ACC112 (cell line): ENCODE measurements at regions not wholly inside any gene's neighbourhood (a gene's known extent, or its start where the extent isn't known, plus 50 kb on each side); places are given as distances from the start of the nearest gene placed in this dataset.

ENCODE experiments used
- H2AFZ ChIP-seq: fragments of 200-600 bp; sonication (generic); one replicate; pipeline ENCODE4 v1.6.0; 2017; ENCODE audit warnings: antibody characterized with exemption, low read length; ENCODE audit not compliant: unreplicated experiment
- H3K27ac ChIP-seq: fragments of 200-600 bp; sonication (generic); 2 replicates; pipeline ENCODE4 v1.5.1; 2014; ENCODE audit warnings: low read depth, mild to moderate bottlenecking, antibody characterized with exemption, low read length, moderate library complexity
- H3K27me3 ChIP-seq: fragments of 200-600 bp; sonication (generic); 2 replicates; pipeline ENCODE4 v1.6.1; 2014; ENCODE audit warnings: mild to moderate bottlenecking, antibody characterized with exemption, low read length, moderate library complexity, mixed read lengths; ENCODE audit not compliant: insufficient read depth
- H3K36me3 ChIP-seq: fragments of 200-600 bp; sonication (generic); 2 replicates; pipeline ENCODE4 v1.6.1; 2016; ENCODE audit warnings: mild to moderate bottlenecking, antibody characterized with exemption, low read length, moderate library complexity, mixed read lengths; ENCODE audit not compliant: insufficient read depth
- H3K4me1 ChIP-seq: fragments of 200-600 bp; sonication (generic); one replicate; pipeline ENCODE4 v1.6.1; 2016; ENCODE audit warnings: low read length, mixed read lengths; ENCODE audit not compliant: insufficient read depth, unreplicated experiment, control insufficient read depth
- H3K4me3 ChIP-seq: fragments of 200-600 bp; sonication (generic); 2 replicates; pipeline ENCODE4 v1.5.1; 2014; ENCODE audit warnings: mild to moderate bottlenecking, low read depth, low read length
- H3K79me2 ChIP-seq: fragments of 200-600 bp; sonication (generic); one replicate; pipeline ENCODE4 v1.6.0; 2016; ENCODE audit warnings: low read length; ENCODE audit not compliant: control insufficient read depth, unreplicated experiment, insufficient read depth

DNA sequence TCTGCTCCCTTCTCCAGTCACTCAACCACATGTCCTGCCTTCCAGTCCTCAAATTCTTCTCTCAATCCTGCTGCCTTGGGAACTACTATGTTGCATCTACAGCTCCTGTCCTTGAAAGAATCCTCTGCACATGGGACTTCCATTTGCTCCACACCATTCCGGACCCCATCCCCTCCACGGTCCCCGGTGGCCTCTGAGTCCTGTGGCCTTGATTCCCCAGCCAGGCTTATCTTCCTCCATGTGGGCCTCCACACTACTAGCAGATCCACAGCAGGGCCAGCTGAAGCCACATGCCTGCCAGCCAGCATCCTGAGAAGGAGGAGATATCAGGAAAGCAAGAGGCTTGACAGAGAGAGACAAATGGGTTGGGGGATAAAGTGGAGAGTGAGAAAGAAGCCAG lies 1323.8 kb downstream of the UQCRFS1 start:
- Histone ChIP-seq H3K27ac (no peak overlapping the region), H2AFZ (no peak overlapping the region), H3K79me2 (no peaks in the 10 kb centered on the region), H3K4me1 (no peaks in the 10 kb centered on the region), H3K36me3 (no peaks in the 10 kb centered on the region), H3K4me3 (no peak overlapping the region), H3K27me3 (no peaks in the 10 kb centered on the region)

DNA sequence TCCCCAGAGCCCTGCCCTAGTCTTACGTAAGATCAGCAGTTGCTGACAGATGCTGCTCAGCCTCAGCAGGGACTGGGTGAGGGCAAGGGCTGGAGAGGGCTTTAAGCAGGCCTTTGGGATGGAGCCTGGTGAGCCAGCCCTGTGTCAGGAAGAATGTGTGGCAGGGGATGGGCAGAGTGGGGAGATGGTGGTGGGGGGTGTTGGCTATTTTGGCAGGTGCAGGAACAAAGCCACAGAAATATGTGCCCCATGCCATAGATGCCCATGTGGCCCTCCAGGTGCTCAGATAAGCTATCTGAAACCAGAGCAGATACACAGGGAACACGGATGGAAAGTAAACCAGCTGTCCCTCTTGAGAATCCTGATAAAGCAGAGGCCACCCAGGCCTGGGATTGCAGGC lies 1325.0 kb downstream of the UQCRFS1 start:
- no peaks in the 10 kb centered on the region for H3K4me1 ChIP-seq
- H3K4me3 ChIP-seq, result no peak overlapping the region
- H2AFZ ChIP-seq, result no peak overlapping the region
- no peaks in the 10 kb centered on the region for H3K27me3 ChIP-seq
- no peaks in the 10 kb centered on the region for H3K79me2 ChIP-seq
- H3K36me3 ChIP-seq, result no peaks in the 10 kb centered on the region
- H3K27ac ChIP-seq, result no peak overlapping the region

GRCh38 chr19:27885359-27885758 lies 1327.6 kb downstream of the UQCRFS1 start:
- no peaks in the 10 kb centered on the region for H3K79me2 ChIP-seq
- H2AFZ ChIP-seq, result no peak overlapping the region
- H3K27me3 ChIP-seq, result no peaks in the 10 kb centered on the region
- no peaks in the 10 kb centered on the region for H3K36me3 ChIP-seq
- no peaks in the 10 kb centered on the region for H3K4me1 ChIP-seq
- no peak overlapping the region for H3K27ac ChIP-seq
- no peak overlapping the region for H3K4me3 ChIP-seq

- Histone ChIP-seq H2AFZ (no peak overlapping the region), H3K27me3 (no peaks in the 10 kb centered on the region), H3K4me1 (no peaks in the 10 kb centered on the region), H3K79me2 (no peaks in the 10 kb centered on the region), H3K27ac (no peak overlapping the region), H3K4me3 (no peak overlapping the region), H3K36me3 (no peaks in the 10 kb centered on the region)
Observed at GRCh38 chr19:27884376-27884775, 1328.6 kb downstream of the UQCRFS1 start.

DNA sequence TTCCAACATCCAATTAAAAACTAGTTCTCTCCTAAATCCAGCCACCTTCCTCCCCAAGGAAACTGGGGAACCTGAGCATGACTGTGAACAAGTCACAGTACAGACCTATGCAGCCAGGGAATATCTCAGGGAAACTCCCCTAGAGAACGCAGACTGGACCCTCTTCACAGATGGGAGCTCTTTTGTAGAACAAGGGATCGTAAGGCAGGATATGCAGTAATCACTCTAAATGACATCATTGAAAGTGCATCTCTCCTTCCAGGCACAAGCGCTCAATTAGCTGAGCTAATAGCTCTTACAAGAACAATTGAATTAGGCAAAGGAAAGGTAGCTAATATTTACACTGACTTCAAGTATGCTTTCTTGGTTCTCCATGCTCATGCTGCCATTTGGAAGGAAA lies 1331.7 kb downstream of the UQCRFS1 start:
- Histone ChIP-seq H3K79me2 (no peaks in the 10 kb centered on the region), H3K36me3 (no peaks in the 10 kb centered on the region), H3K27me3 (no peaks in the 10 kb centered on the region), H3K27ac (no peak overlapping the region), H3K4me1 (no peaks in the 10 kb centered on the region), H2AFZ (no peak overlapping the region), H3K4me3 (no peak overlapping the region)

DNA sequence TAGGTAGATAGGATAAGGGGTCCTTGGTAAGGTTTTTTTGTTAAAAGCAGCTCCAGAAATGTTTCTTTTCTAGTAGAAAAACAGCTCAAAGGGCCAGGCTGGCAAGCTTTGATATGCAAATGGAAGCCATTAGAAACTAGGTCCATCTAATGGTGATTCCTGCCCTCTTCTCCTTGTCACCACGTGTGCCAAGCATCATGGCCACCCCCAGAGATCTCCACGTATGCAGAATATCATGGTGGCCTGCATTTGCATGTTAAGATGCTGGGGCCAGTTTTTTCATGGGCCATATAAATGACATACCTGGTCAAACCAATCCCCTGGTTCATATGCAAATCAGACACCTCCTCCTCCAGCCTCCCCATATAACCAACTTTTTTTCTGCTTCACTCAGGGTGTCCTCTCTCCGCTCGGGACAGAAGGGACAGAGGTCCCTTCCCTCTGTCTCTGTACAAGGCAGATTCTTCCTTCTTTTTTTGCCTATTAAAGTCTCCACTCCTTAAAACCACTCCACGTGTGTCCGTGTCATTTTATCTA lies 1335.9 kb downstream of the UQCRFS1 start:
- no peak overlapping the region for H3K4me3 ChIP-seq
- H3K36me3 ChIP-seq, result no peaks in the 10 kb centered on the region
- no peaks in the 10 kb centered on the region for H3K4me1 ChIP-seq
- no peaks in the 10 kb centered on the region for H3K79me2 ChIP-seq
- no peak overlapping the region for H2AFZ ChIP-seq
- no peak overlapping the region for H3K27ac ChIP-seq
- no peaks in the 10 kb centered on the region for H3K27me3 ChIP-seq

GRCh38 chr19:27876489-27876888 lies 1336.5 kb downstream of the UQCRFS1 start:
- no peaks in the 10 kb centered on the region for H3K36me3 ChIP-seq
- H3K27me3 ChIP-seq, result no peaks in the 10 kb centered on the region
- no peak overlapping the region for H3K27ac ChIP-seq
- H3K79me2 ChIP-seq, result no peaks in the 10 kb centered on the region
- H3K4me3 ChIP-seq, result no peak overlapping the region
- no peak overlapping the region for H2AFZ ChIP-seq
- no peaks in the 10 kb centered on the region for H3K4me1 ChIP-seq

DNA sequence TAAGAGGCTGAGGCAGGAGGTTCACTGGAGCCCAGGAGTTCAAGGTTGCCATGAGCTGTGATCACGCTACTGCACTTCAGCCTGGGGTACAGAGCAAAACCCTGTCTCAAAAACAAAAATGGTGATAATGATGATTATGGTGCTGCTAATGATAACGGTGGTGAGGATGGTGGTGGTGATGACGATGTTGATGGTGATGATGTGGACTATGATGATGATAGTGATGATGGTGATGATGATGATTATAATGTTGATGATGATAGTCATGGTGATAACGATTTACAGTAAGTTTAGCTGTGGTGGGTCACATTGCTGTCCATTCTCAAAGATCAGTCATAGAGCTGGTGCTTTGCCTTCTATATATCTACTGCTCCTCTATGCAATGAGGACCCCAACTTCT lies 1340.6 kb downstream of the UQCRFS1 start:
- H3K36me3 ChIP-seq, result no peaks in the 10 kb centered on the region
- no peak overlapping the region for H3K27ac ChIP-seq
- no peak overlapping the region for H2AFZ ChIP-seq
- H3K79me2 ChIP-seq, result no peaks in the 10 kb centered on the region
- no peaks in the 10 kb centered on the region for H3K27me3 ChIP-seq
- H3K4me3 ChIP-seq, result no peak overlapping the region
- H3K4me1 ChIP-seq, result no peaks in the 10 kb centered on the region

DNA sequence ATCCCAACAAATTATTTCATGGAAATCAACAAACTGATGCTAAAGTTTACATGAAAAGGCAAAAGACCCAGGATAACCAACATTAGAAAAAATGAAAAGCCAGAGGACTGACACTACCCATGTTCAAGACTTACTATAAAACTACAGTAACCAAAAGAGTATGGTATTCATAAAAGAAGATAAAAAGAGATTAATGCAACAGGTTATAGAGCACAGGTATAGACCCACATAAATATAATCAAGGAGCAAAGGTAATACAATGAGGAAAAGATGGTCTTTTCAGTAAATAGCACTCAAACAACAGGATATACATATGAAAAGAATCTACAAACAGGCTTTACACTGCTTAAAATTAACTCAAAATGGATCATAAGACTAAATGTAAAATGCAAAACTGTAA lies 1342.7 kb downstream of the UQCRFS1 start:
- no peaks in the 10 kb centered on the region for H3K79me2 ChIP-seq
- H3K27ac ChIP-seq, result no peak overlapping the region
- H3K4me1 ChIP-seq, result no peaks in the 10 kb centered on the region
- H3K36me3 ChIP-seq, result no peaks in the 10 kb centered on the region
- H3K4me3 ChIP-seq, result no peak overlapping the region
- H3K27me3 ChIP-seq, result no peaks in the 10 kb centered on the region
- H2AFZ ChIP-seq, result no peak overlapping the region

DNA sequence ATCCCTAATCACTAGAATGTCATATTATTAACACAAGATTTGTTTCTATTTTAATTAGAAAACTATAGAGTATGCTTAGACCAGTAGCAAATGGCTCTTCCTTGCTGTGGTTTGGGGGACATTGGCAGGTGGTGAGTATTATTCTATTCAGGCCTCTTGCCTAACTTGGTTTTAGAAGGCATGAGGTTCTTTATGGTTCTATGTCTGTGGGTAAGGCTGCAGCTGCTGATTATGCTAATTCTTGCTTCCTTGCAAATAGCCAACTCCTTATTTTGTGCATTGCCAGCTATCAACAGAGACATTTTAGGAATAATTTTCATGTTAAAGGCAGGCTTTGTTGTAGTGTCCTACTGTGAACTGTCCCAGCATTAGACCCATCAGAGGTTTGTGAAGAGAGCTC lies 1344.9 kb downstream of the UQCRFS1 start:
- no peaks in the 10 kb centered on the region for H3K36me3 ChIP-seq
- no peak overlapping the region for H3K27ac ChIP-seq
- no peak overlapping the region for H2AFZ ChIP-seq
- no peaks in the 10 kb centered on the region for H3K4me1 ChIP-seq
- H3K27me3 ChIP-seq, result no peaks in the 10 kb centered on the region
- H3K4me3 ChIP-seq, result no peak overlapping the region
- no peaks in the 10 kb centered on the region for H3K79me2 ChIP-seq

- Histone ChIP-seq H3K36me3 (no peaks in the 10 kb centered on the region), H3K4me3 (no peak overlapping the region), H3K79me2 (no peaks in the 10 kb centered on the region), H3K4me1 (no peaks in the 10 kb centered on the region), H3K27ac (no peak overlapping the region), H3K27me3 (no peaks in the 10 kb centered on the region), H2AFZ (no peak overlapping the region)
Observed at GRCh38 chr19:27865927-27866777, 1346.8 kb downstream of the UQCRFS1 start.
